Superior temporal gyrus (tissue), 1 donor: ENCODE measurements at regions not wholly inside any gene's neighbourhood (a gene's known extent, or its start where the extent isn't known, plus 50 kb on each side); places are given as distances from the start of the nearest gene placed in this dataset.

ENCODE experiments used
- DNase-seq: peaks from one replicate; pipeline ENCODE4 v3.0.0-alpha.2; 2016; ENCODE audit errors: extremely low spot score

GRCh38 chr12:124413915-124414314, 119.0 kb downstream of the RFLNA start:
- no peak for DNase-seq

GRCh38 chr12:124413401-124413800, 118.5 kb downstream of the RFLNA start:
- DNase-seq: no peak

- no peak for DNase-seq
Observed at GRCh38 chr12:124412646-124413015, 117.7 kb downstream of the RFLNA start.

GRCh38 chr12:124411953-124412645, 117.2 kb downstream of the RFLNA start:
- DNase-seq: no peak

- no peak for DNase-seq
Observed at GRCh38 chr12:124411281-124411878, 116.5 kb downstream of the RFLNA start.

DNA sequence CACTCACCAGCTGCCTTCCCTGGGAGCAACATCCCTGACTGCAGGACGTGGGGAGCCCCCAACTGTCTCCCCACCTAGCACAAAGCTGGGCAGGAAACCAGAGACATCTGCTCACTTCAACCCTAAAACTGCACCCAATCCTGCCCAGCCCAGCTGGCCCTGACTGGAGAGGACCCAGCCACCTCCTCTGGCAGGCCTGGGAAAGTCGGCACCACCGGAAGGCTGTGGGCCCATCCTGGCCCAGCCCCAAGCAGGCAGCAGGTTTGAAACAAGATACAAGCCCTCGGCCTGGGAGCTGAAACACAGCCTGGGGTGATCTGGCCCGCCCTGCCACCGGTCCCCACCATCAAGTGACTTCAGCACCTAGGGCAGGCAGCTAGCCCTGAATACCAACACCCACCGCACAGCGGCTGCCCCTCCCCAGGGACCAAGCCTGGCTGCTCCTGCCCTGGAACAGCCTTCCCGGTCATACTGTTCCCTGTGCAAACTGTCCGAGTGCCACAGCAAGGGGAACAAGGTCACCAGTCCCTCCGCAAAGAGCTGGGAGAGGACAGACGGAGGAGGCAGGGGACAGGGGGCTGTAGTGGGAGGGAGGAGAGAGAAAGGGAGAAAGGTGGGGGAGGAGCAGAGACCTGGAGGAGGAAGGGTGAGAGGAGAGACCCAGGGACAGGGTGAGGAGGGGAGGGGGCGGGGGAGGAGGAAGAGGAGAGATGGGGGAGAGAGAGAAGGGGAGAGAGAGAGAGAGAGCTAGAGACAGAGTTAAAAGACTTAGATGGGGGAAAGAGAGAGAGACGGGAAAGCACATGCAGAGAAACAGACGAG, 115.7 kb downstream of the RFLNA start:
- no peak for DNase-seq

DNA sequence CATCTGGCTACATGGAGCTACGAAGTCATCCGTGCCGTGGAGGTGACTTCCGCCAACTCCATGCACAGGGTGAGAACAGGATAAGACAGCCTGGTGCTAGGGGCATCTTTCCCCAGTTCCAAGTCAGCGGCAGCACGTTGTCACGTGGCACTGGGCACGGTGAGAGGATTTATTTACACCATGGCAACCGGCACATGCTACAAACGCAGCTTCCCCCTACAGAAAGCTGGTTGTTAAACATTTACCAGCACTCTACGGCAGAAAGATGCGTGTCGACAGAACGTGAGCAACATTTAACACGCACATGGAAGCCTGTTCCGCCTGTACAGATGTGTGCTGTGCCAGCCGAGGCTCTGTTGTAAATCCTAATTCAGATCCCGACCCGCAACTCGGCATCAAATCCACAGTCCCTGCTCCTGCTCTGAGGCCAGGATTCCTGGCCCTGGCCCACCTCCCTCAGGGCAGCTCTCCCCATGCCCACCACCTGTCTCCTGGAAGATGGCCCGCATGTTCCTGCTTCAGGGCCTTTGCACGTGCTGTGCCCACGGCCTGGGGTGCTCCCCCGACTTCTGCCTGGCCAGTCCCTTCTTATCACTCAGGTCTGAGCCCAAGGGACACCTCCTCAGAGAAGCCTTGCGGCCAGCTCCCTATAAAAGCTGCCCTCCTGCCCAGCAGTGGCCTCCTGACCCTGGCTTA, 114.1 kb downstream of the RFLNA start:
- DNase-seq: no peak

GRCh38 chr12:124407074-124407473, 112.2 kb downstream of the RFLNA start:
- no peak for DNase-seq

DNA sequence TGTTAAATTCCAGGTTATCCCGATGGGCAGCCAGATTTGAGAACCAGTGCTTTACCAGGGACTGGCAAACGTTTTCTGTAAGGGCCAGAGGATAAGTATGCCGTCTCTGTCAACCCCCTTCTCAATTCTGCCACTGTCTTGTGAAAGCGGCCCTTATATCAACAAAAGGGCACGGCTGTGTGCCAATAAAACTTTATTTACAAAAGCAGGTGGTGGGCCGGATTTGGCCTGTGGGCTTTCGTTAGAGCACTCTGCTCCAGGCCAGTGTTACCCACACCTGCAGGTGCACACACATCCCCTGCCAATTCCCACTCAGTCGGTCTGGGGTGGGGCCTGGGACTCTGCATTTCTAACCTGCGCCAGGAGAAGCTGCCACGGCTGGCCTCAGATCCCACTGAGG, 111.2 kb downstream of the RFLNA start:
- DNase-seq: no peak

GRCh38 chr12:124405592-124405991, 110.7 kb downstream of the RFLNA start:
- DNase-seq: no peak

DNA sequence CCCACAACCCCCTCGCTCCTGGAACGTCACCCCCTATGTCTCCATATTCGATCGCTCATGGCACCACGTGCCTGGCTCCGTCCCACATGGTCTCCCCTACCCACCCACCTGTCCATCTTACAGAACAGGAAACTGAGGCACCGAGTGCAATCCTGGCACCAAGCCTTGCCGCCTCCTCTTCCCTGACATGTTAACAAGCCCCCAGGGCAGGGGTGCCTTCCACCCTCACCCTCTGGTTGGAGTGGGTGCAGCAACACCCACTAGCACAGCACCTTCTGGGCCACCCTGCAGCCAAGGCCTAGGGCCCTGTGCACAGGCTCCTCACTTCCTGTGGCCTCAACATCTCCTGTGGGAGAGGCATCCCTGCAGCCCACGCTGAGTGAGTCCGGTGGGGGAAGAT, 110.3 kb downstream of the RFLNA start:
- DNase-seq: no peak

- no peak for DNase-seq
Observed at GRCh38 chr12:124404162-124404784, 109.4 kb downstream of the RFLNA start.

GRCh38 chr12:124403273-124403672, 108.4 kb downstream of the RFLNA start:
- DNase-seq: no peak

GRCh38 chr12:124402248-124403066, 107.6 kb downstream of the RFLNA start:
- no peak for DNase-seq

- no peak for DNase-seq
Observed at GRCh38 chr12:124401704-124402221, 106.9 kb downstream of the RFLNA start.

- no peak for DNase-seq
Observed at GRCh38 chr12:124400124-124400523, 105.2 kb downstream of the RFLNA start.

GRCh38 chr12:124399622-124400021, 104.7 kb downstream of the RFLNA start:
- no peak for DNase-seq

- DNase-seq: no peak
Observed at GRCh38 chr12:124398578-124399227, 103.8 kb downstream of the RFLNA start.

DNA sequence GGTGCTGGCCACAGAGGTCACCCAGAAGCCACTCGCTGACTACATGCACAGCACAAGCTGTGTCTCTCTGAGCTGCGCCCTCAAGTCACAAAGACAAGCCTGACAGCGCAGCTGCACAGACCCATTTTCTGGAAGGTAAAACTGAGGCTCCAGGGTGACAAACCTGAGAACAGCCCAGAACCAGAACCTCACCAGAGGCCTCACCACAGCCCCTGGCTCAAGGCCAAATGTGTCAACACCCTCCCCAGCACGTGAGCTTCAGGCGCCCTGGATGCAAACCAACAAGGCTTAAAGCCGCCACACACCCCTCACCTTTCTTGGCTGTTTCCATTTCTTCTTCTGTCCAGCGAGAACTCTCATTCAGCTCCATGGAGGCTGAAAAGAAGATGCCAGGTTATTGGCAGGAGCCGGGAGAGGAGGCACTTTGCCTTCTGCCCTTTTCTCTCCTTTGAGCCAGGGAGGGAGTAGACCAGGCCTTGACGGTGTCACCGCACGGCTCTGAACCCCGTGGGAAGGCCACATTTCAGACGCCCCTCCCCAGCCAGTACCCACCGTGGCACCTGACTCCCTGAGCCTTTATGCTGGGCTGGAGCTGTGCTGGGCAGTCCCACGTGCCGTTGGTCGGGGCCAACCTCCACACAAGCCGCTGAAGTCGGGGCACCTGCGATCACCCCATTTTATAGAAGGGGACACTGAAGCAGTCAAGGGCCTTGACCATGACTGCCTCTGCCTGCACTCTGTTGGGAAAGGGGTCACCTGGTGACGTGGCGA, 103.1 kb downstream of the RFLNA start:
- DNase-seq: no peak

GRCh38 chr12:124397399-124397679, 102.4 kb downstream of the RFLNA start:
- DNase-seq: no peak
